ENCODE measurements at regions not wholly inside any gene's neighbourhood (a gene's known extent, or its start where the extent isn't known, plus 50 kb on each side); places are given as distances from the start of the nearest gene placed in this dataset.
"Not testable (repeated sequence)": the region's sequence is repeated elsewhere in the genome, so short reads cannot be mapped to it uniquely, and the experiment has no call there.

GRCh38 chr10:37552881-37553280 lies 304.5 kb downstream of the ZNF248 start:
- CTCF ChIA-PET, result no interaction called here
- Mint-ChIP-seq H3K9me3 (peaks cover 2 to 20% (median 19%) of the 10 kb centered on the region in 3 donors), H3K27me3 (no peaks in the 10 kb centered on the region), H3K4me1 (no peaks in the 10 kb centered on the region), H3K4me3 (no peak overlapping the region), H3K27ac (no peak overlapping the region), H3K36me3 (no peaks in the 10 kb centered on the region)
- no peak for ATAC-seq (replicated peaks in 1 of 4)
- POLR2A ChIA-PET, result no interaction called here
- H3K9me3 ChIP-seq, result no peaks in the 10 kb centered on the region
- DNase-seq, result no peak
- H3K27me3 ChIP-seq (replicated peaks in 1 of 2; ENCODE audit: control insufficient read depth in 2 of 2, extremely low read depth in 1 of 2, insufficient read depth in 2 of 2, low read length in 1 of 2), result no peaks in the 10 kb centered on the region
- no peak overlapping the region for H3K27ac ChIP-seq (ENCODE audit: low read length)
- no CpG with 5 or more reads among the region's 1 CpG for WGBS (ENCODE audit: insufficient coverage)
- no peak overlapping the region for H3K4me3 ChIP-seq (ENCODE audit: control insufficient read depth in 1 of 2, extremely low read depth in 1 of 2, low read length in 1 of 2)
- H3K36me3 ChIP-seq (ENCODE audit: control insufficient read depth in 2 of 2, extremely low read depth in 1 of 2, insufficient read depth in 1 of 2, low read length in 1 of 2), result no peaks in the 10 kb centered on the region
- no peaks in the 10 kb centered on the region for H3K4me1 ChIP-seq (ENCODE audit: control insufficient read depth in 1 of 2, extremely low read depth in 1 of 2, insufficient read depth in 2 of 2, low read length in 2 of 2)

GRCh38 chr10:37549054-37549453 lies 308.4 kb downstream of the ZNF248 start:
- peaks cover 0 to 16% (median 4%) of the 10 kb centered on the region in 3 donors for H3K9me3 Mint-ChIP-seq
- DNase-seq (no peak), ATAC-seq (replicated peaks in 1 of 4) (no peak)
- Histone ChIP-seq H3K4me1 (ENCODE audit: control insufficient read depth in 1 of 2, extremely low read depth in 1 of 2, insufficient read depth in 2 of 2, low read length in 2 of 2) (no peaks in the 10 kb centered on the region), H3K9me3 (no peaks in the 10 kb centered on the region), H3K27ac (ENCODE audit: low read length) (no peak overlapping the region), H3K36me3 (ENCODE audit: control insufficient read depth in 2 of 2, extremely low read depth in 1 of 2, insufficient read depth in 1 of 2, low read length in 1 of 2) (no peaks in the 10 kb centered on the region), H3K27me3 (replicated peaks in 1 of 2; ENCODE audit: control insufficient read depth in 2 of 2, extremely low read depth in 1 of 2, insufficient read depth in 2 of 2, low read length in 1 of 2) (no peaks in the 10 kb centered on the region), H3K4me3 (ENCODE audit: control insufficient read depth in 1 of 2, extremely low read depth in 1 of 2, low read length in 1 of 2) (no peak overlapping the region)
- no peaks in the 10 kb centered on the region for H3K27me3 Mint-ChIP-seq
- no CpG with 5 or more reads among the region's 1 CpG for WGBS (ENCODE audit: insufficient coverage)
- H3K27ac Mint-ChIP-seq, result no peak overlapping the region
- H3K4me3 Mint-ChIP-seq, result no peak overlapping the region
- POLR2A ChIA-PET, result no interaction called here
- H3K36me3 Mint-ChIP-seq, result no peaks in the 10 kb centered on the region
- H3K4me1 Mint-ChIP-seq, result no peaks in the 10 kb centered on the region
- CTCF ChIA-PET, result no interaction called here

GRCh38 chr10:37535459-37536246 lies 321.8 kb downstream of the ZNF248 start:
- ATAC-seq (replicated peaks in 1 of 4) (no peak), DNase-seq (no peak)
- POLR2A ChIA-PET, result interaction anchor here in 1 of 2 donors (0.6 kb wide), 1 partner anchor 11 kb away, joined by 4 read pairs; no protein-coding TSS in a partner anchor
- Mint-ChIP-seq H3K4me1 (no peaks in the 10 kb centered on the region), H3K27me3 (no peaks in the 10 kb centered on the region), H3K27ac (no peak overlapping the region), H3K9me3 (peaks cover 7 to 16% (median 8%) of the 10 kb centered on the region in 3 donors), H3K4me3 (no peak overlapping the region), H3K36me3 (no peaks in the 10 kb centered on the region)
- H3K27me3 ChIP-seq (replicated peaks in 1 of 2; ENCODE audit: control insufficient read depth in 2 of 2, extremely low read depth in 1 of 2, insufficient read depth in 2 of 2, low read length in 1 of 2), result no peaks in the 10 kb centered on the region
- no peaks in the 10 kb centered on the region for H3K4me1 ChIP-seq (ENCODE audit: control insufficient read depth in 1 of 2, extremely low read depth in 1 of 2, insufficient read depth in 2 of 2, low read length in 2 of 2)
- H3K9me3 ChIP-seq, result no peaks in the 10 kb centered on the region
- WGBS (ENCODE audit: insufficient coverage), result 43% methylated on average over 2 of the region's 3 CpGs
- no peak overlapping the region for H3K4me3 ChIP-seq (ENCODE audit: control insufficient read depth in 1 of 2, extremely low read depth in 1 of 2, low read length in 1 of 2)
- no peaks in the 10 kb centered on the region for H3K36me3 ChIP-seq (ENCODE audit: control insufficient read depth in 2 of 2, extremely low read depth in 1 of 2, insufficient read depth in 1 of 2, low read length in 1 of 2)
- no peak overlapping the region for H3K27ac ChIP-seq (ENCODE audit: low read length)
- CTCF ChIA-PET, result no interaction called here

GRCh38 chr10:37534166-37534565 lies 323.2 kb downstream of the ZNF248 start:
- no peak for DNase-seq
- H3K4me3 Mint-ChIP-seq, result no peak overlapping the region
- no peaks in the 10 kb centered on the region for H3K36me3 Mint-ChIP-seq
- H3K9me3 ChIP-seq, result no peaks in the 10 kb centered on the region
- H3K4me3 ChIP-seq (ENCODE audit: control insufficient read depth in 1 of 2, extremely low read depth in 1 of 2, low read length in 1 of 2), result no peak overlapping the region
- H3K27ac ChIP-seq (ENCODE audit: low read length), result no peak overlapping the region
- no peaks in the 10 kb centered on the region for H3K27me3 Mint-ChIP-seq
- H3K4me1 Mint-ChIP-seq, result no peaks in the 10 kb centered on the region
- peaks cover 6 to 13% (median 7%) of the 10 kb centered on the region in 3 donors for H3K9me3 Mint-ChIP-seq
- ChIA-PET POLR2A (no interaction called here), CTCF (no interaction called here)
- no peak overlapping the region for H3K27ac Mint-ChIP-seq
- WGBS (ENCODE audit: insufficient coverage), result 76% methylated on average over 2 of the region's 3 CpGs
- H3K4me1 ChIP-seq (ENCODE audit: control insufficient read depth in 1 of 2, extremely low read depth in 1 of 2, insufficient read depth in 2 of 2, low read length in 2 of 2), result no peaks in the 10 kb centered on the region
- no peaks in the 10 kb centered on the region for H3K36me3 ChIP-seq (ENCODE audit: control insufficient read depth in 2 of 2, extremely low read depth in 1 of 2, insufficient read depth in 1 of 2, low read length in 1 of 2)
- no peak for ATAC-seq (replicated peaks in 1 of 4)
- H3K27me3 ChIP-seq (replicated peaks in 1 of 2; ENCODE audit: control insufficient read depth in 2 of 2, extremely low read depth in 1 of 2, insufficient read depth in 2 of 2, low read length in 1 of 2), result no peaks in the 10 kb centered on the region

- H3K4me1 Mint-ChIP-seq; H3K4me3 ChIP-seq (ENCODE audit: control insufficient read depth in 1 of 2, extremely low read depth in 1 of 2, low read length in 1 of 2); H3K4me3 Mint-ChIP-seq; H3K27ac Mint-ChIP-seq; H3K27ac ChIP-seq (ENCODE audit: low read length); DNase-seq; H3K36me3 ChIP-seq (ENCODE audit: control insufficient read depth in 2 of 2, extremely low read depth in 1 of 2, insufficient read depth in 1 of 2, low read length in 1 of 2); H3K4me1 ChIP-seq (ENCODE audit: control insufficient read depth in 1 of 2, extremely low read depth in 1 of 2, insufficient read depth in 2 of 2, low read length in 2 of 2); H3K27me3 ChIP-seq (replicated peaks in 1 of 2; ENCODE audit: control insufficient read depth in 2 of 2, extremely low read depth in 1 of 2, insufficient read depth in 2 of 2, low read length in 1 of 2); ATAC-seq (replicated peaks in 1 of 4); H3K36me3 Mint-ChIP-seq; CTCF ChIA-PET; H3K27me3 Mint-ChIP-seq; H3K9me3 ChIP-seq: not testable (repeated sequence)
- POLR2A ChIA-PET, result interaction anchor here in 1 of 2 donors (0.7 kb wide), 1 partner anchor 10 kb away, joined by 4 read pairs; no protein-coding TSS in a partner anchor
- H3K9me3 Mint-ChIP-seq, result peaks cover 4 to 14% (median 9%) of the 10 kb centered on the region in 3 donors
- WGBS (ENCODE audit: insufficient coverage), result no CpG with 5 or more reads among the region's 2 CpGs
These were observed 332.0 kb downstream of the ZNF248 start for GRCh38 chr10:37525410-37525809.

GRCh38 chr10:37520488-37520887 lies 336.9 kb downstream of the ZNF248 start:
- no CpG with 5 or more reads among the region's 2 CpGs for WGBS (ENCODE audit: insufficient coverage)
- ChIA-PET CTCF (no interaction called here), POLR2A (no interaction called here)
- DNase-seq, result no peak
- Mint-ChIP-seq H3K27ac (no peak overlapping the region), H3K9me3 (peaks cover 0 to 4% (median 4%) of the 10 kb centered on the region in 3 donors), H3K27me3 (no peaks in the 10 kb centered on the region), H3K36me3 (no peaks in the 10 kb centered on the region), H3K4me3 (no peak overlapping the region), H3K4me1 (no peaks in the 10 kb centered on the region)
- no peak overlapping the region for H3K4me3 ChIP-seq (ENCODE audit: control insufficient read depth in 1 of 2, extremely low read depth in 1 of 2, low read length in 1 of 2)
- no peaks in the 10 kb centered on the region for H3K4me1 ChIP-seq (ENCODE audit: control insufficient read depth in 1 of 2, extremely low read depth in 1 of 2, insufficient read depth in 2 of 2, low read length in 2 of 2)
- ATAC-seq (replicated peaks in 1 of 4), result no peak
- H3K36me3 ChIP-seq (ENCODE audit: control insufficient read depth in 2 of 2, extremely low read depth in 1 of 2, insufficient read depth in 1 of 2, low read length in 1 of 2), result no peaks in the 10 kb centered on the region
- no peak overlapping the region for H3K27ac ChIP-seq (ENCODE audit: low read length)
- H3K27me3 ChIP-seq (replicated peaks in 1 of 2; ENCODE audit: control insufficient read depth in 2 of 2, extremely low read depth in 1 of 2, insufficient read depth in 2 of 2, low read length in 1 of 2), result no peaks in the 10 kb centered on the region
- H3K9me3 ChIP-seq, result no peaks in the 10 kb centered on the region
